Dedifferentiated amniotic fluid mesenchymal stem cell (primary cell): ENCODE measurements at regions not wholly inside any gene's neighbourhood (a gene's known extent, or its start where the extent isn't known, plus 50 kb on each side); places are given as distances from the start of the nearest gene placed in this dataset.
A peak's percentile ranks its signal among the peaks of the same experiment; 100 is the strongest.

Experiments used
- DNase-seq: peaks from one replicate; pipeline ENCODE4 v3.0.0-alpha.2; 2016; ENCODE audit errors: extremely low spot score

GRCh38 chr3:59339818-59340217 is 290.0 kb upstream of the CFAP20DC start:
- DNase-seq, result no peak

- no peak for DNase-seq
Observed at GRCh38 chr3:59338934-59339333, 289.1 kb upstream of the CFAP20DC start.

GRCh38 chr3:59335338-59335737 is 285.5 kb upstream of the CFAP20DC start:
- DNase-seq, result no peak

- no peak for DNase-seq
Observed at GRCh38 chr3:59334585-59334984, 284.8 kb upstream of the CFAP20DC start.

- peak; percentile 16 for DNase-seq
Observed at GRCh38 chr3:59327376-59327808, 277.6 kb upstream of the CFAP20DC start.

GRCh38 chr3:59326246-59327024 is 276.6 kb upstream of the CFAP20DC start:
- DNase-seq, result no peak

- no peak for DNase-seq
Observed at GRCh38 chr3:59321881-59322540, 272.2 kb upstream of the CFAP20DC start.

GRCh38 chr3:59320080-59320479 is 270.3 kb upstream of the CFAP20DC start:
- no peak for DNase-seq

- DNase-seq, result no peak
Observed at GRCh38 chr3:59319442-59319841, 269.6 kb upstream of the CFAP20DC start.

GRCh38 chr3:59318881-59319280 is 269.1 kb upstream of the CFAP20DC start:
- DNase-seq, result no peak

GRCh38 chr3:59317386-59317785 is 267.6 kb upstream of the CFAP20DC start:
- DNase-seq, result no peak

GRCh38 chr3:59316688-59317275 is 267.0 kb upstream of the CFAP20DC start:
- no peak for DNase-seq

- DNase-seq, result no peak
Observed at GRCh38 chr3:59313365-59313764, 263.5 kb upstream of the CFAP20DC start.

- no peak for DNase-seq
Observed at GRCh38 chr3:59311231-59311630, 261.4 kb upstream of the CFAP20DC start.

- no peak for DNase-seq
Observed at GRCh38 chr3:59310736-59311135, 260.9 kb upstream of the CFAP20DC start.

- no peak for DNase-seq
Observed at GRCh38 chr3:59308684-59309083, 258.9 kb upstream of the CFAP20DC start.

GRCh38 chr3:59308001-59308400 is 258.2 kb upstream of the CFAP20DC start:
- DNase-seq, result no peak

- no peak for DNase-seq
Observed at GRCh38 chr3:59306436-59306835, 256.6 kb upstream of the CFAP20DC start.

GRCh38 chr3:59304296-59304695 is 254.5 kb upstream of the CFAP20DC start:
- DNase-seq, result no peak

GRCh38 chr3:59303452-59303851 is 253.6 kb upstream of the CFAP20DC start:
- DNase-seq, result no peak

- no peak for DNase-seq
Observed at GRCh38 chr3:59302442-59302841, 252.6 kb upstream of the CFAP20DC start.

GRCh38 chr3:59300733-59301132 is 250.9 kb upstream of the CFAP20DC start:
- DNase-seq, result no peak

- no peak for DNase-seq
Observed at GRCh38 chr3:59299561-59299960, 249.7 kb upstream of the CFAP20DC start.
